OCI-LY1 (cell line): ENCODE measurements at regions not wholly inside any gene's neighbourhood (a gene's known extent, or its start where the extent isn't known, plus 50 kb on each side); places are given as distances from the start of the nearest gene placed in this dataset.
"Not testable (repeated sequence)": the region's sequence is repeated elsewhere in the genome, so short reads cannot be mapped to it uniquely, and the experiment has no call there.

ENCODE experiments used
- H2AFZ ChIP-seq: fragments of 200-600 bp; sonication (generic), shearing (Covaris generic); 2 replicates; pipeline ENCODE4 v1.6.0; 2014; ENCODE audit warnings: antibody characterized with exemption, mild to moderate bottlenecking, low read length
- H3F3A ChIP-seq: fragments of 200-600 bp; sonication (generic), shearing (Covaris generic); 2 replicates; pipeline ENCODE4 v1.6.0; 2014; ENCODE audit warnings: mild to moderate bottlenecking, antibody characterized with exemption, low read length, moderate library complexity; ENCODE audit not compliant: insufficient read depth
- H3K27ac ChIP-seq: fragments of 200-600 bp; sonication (generic); 2 replicates; pipeline ENCODE4 v1.5.1; 2014; ENCODE audit warnings: low read length, mixed run types, mild to moderate bottlenecking, low read depth; ENCODE audit not compliant: poor library complexity, severe bottlenecking
- H3K27me3 ChIP-seq: fragments of 200-600 bp; sonication (generic); 2 replicates; pipeline ENCODE4 v1.6.0; 2014; ENCODE audit warnings: antibody characterized with exemption, mild to moderate bottlenecking, low read length, moderate library complexity; ENCODE audit not compliant: insufficient read depth
- H3K36me3 ChIP-seq: fragments of 200-600 bp; sonication (generic); 2 replicates; pipeline ENCODE4 v1.6.1; 2014; ENCODE audit warnings: mild to moderate bottlenecking, antibody characterized with exemption, low read length, moderate library complexity, mixed read lengths; ENCODE audit not compliant: insufficient read depth
- H3K4me1 ChIP-seq: fragments of 200-600 bp; sonication (generic); 2 replicates; pipeline ENCODE4 v1.5.1; 2014; ENCODE audit warnings: mild to moderate bottlenecking, low read length, moderate library complexity; ENCODE audit not compliant: insufficient read depth, severe bottlenecking
- H3K4me2 ChIP-seq: fragments of 200-600 bp; sonication (generic), shearing (Covaris generic); 2 replicates; pipeline ENCODE4 v1.6.1; 2014; ENCODE audit warnings: low read length
- H3K4me3 ChIP-seq: fragments of 200-600 bp; sonication (generic); 2 replicates; pipeline ENCODE4 v1.5.1; 2014; ENCODE audit warnings: low read length, low read depth, mild to moderate bottlenecking, mixed read lengths; ENCODE audit not compliant: poor library complexity, severe bottlenecking
- H3K79me2 ChIP-seq: fragments of 200-600 bp; shearing (Covaris generic); 2 replicates; pipeline ENCODE4 v1.6.1; 2016; ENCODE audit warnings: mixed run types, low read length, mixed read lengths; ENCODE audit not compliant: insufficient read depth
- H3K9ac ChIP-seq: fragments of 200-600 bp; sonication (generic), shearing (Covaris generic); 2 replicates; pipeline ENCODE4 v1.6.1; 2014; ENCODE audit warnings: mild to moderate bottlenecking, low read length, mixed read lengths
- H3K9me2 ChIP-seq: fragments of 200-600 bp; sonication (generic), shearing (Covaris generic); 2 replicates; pipeline ENCODE4 v1.6.1; 2014; ENCODE audit warnings: low read depth, mild to moderate bottlenecking, low read length, mixed read lengths
- H3K9me3 ChIP-seq: fragments of 200-600 bp; shearing (Covaris generic); 2 replicates; pipeline ENCODE4 v1.6.1; 2014; ENCODE audit warnings: low read length, mixed read lengths
- H4K20me1 ChIP-seq: fragments of 200-600 bp; sonication (generic), shearing (Covaris generic); 2 replicates; pipeline ENCODE4 v1.6.0; 2016; ENCODE audit warnings: mild to moderate bottlenecking, low read length; ENCODE audit not compliant: insufficient read depth
- CTCF ChIP-seq: fragments of 200-600 bp; sonication (generic), shearing (Covaris generic); IDR thresholded peaks from 2 replicates; pipeline ENCODE4 v1.5.1; 2017; ENCODE audit warnings: mild to moderate bottlenecking, antibody characterized with exemption, low read length, moderate library complexity, mixed read lengths
- EZH2 ChIP-seq: fragments of 200-600 bp; sonication (generic), shearing (Covaris generic); IDR thresholded peaks from 2 replicates; pipeline ENCODE4 v1.8.0; 2017; ENCODE audit warnings: borderline replicate concordance, mixed run types, mild to moderate bottlenecking, antibody characterized with exemption, low read length, moderate library complexity, mixed read lengths

DNA sequence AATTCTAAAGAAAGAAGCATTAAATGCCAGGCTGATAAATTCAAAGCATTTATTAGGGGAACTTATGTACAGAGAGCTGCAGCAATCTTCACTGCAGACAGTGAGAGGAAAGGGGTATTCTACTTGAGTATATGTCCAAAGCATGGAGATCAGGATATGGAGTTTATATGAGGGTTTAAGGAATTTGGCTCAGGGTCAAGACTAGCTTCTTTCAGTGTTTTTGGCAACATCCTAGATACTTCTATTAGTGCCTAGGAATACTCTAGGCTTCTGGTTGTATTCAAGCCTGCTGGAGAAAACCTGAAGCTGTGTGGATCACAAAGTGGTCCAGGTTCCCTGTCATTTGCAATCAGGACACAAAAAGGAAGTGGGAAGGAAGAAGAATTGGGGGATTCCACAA is 194.6 kb downstream of the CETN3 start:
- Histone ChIP-seq H3K79me2 (no peaks in the 10 kb centered on the region), H2AFZ (no peak overlapping the region), H3K4me1 (no peaks in the 10 kb centered on the region), H3K36me3 (no peaks in the 10 kb centered on the region), H3K4me3 (no peak overlapping the region), H3K9me2 (no peaks in the 10 kb centered on the region), H3K9me3 (no peaks in the 10 kb centered on the region), H3K4me2 (no peak overlapping the region), H3K27ac (no peak overlapping the region), H3F3A (no peaks in the 10 kb centered on the region), H3K9ac (no peak overlapping the region), H4K20me1 (no peaks in the 10 kb centered on the region), H3K27me3 (no peaks in the 10 kb centered on the region)
- TF ChIP-seq CTCF (no peak), EZH2 (no peak)

DNA sequence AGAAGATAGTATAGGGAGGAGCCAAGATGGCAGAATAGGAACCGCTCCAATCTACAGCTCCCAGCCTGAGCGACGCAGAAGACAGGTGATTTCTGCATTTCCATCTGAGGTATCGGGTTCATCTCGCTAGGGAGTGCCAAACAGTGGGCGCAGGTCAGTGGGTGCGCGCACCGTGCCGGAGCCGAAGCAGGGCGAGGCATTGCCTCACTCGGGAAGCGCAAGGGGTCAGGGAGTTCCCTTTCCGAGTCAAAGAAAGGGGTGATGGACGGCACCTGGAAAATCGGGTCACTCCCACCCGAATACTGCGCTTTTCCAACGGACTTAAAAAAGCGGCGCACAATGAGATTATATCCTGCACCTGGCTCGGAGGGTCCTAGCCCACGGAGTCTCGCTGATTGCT is 201.2 kb downstream of the CETN3 start:
- H3K4me1 ChIP-seq, H3F3A ChIP-seq, H3K9me3 ChIP-seq, H3K79me2 ChIP-seq, H4K20me1 ChIP-seq, H3K9me2 ChIP-seq, H3K36me3 ChIP-seq, H3K4me3 ChIP-seq, H3K27ac ChIP-seq, H2AFZ ChIP-seq, H3K27me3 ChIP-seq, H3K9ac ChIP-seq, H3K4me2 ChIP-seq: not testable (repeated sequence)

DNA sequence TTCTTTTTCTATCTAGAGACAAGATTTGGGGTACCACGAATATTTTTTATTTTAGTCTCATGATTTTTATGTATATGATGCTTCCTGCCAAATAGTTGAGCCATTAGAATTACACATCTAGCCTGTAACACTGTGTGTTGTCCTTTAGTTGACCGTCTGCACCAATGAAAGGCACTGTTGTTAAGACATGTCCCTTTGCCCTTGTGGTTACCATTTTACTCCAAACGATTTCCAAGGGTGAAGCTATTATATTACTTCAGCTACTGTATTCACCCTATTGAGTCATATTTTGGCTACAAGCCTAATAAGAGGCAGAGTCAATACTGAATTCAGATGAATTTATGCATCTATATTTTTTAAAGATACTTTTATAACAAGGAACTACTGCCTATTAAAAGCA is 207.6 kb downstream of the CETN3 start:
- Histone ChIP-seq H3F3A (no peaks in the 10 kb centered on the region), H3K9ac (no peak overlapping the region), H3K9me3 (no peaks in the 10 kb centered on the region), H3K36me3 (no peaks in the 10 kb centered on the region), H4K20me1 (no peaks in the 10 kb centered on the region), H3K79me2 (no peaks in the 10 kb centered on the region), H3K4me3 (no peak overlapping the region), H3K9me2 (no peaks in the 10 kb centered on the region), H3K27ac (no peak overlapping the region), H3K27me3 (no peaks in the 10 kb centered on the region), H3K4me2 (no peak overlapping the region), H3K4me1 (no peaks in the 10 kb centered on the region), H2AFZ (no peak overlapping the region)
- TF ChIP-seq CTCF (no peak), EZH2 (no peak)

DNA sequence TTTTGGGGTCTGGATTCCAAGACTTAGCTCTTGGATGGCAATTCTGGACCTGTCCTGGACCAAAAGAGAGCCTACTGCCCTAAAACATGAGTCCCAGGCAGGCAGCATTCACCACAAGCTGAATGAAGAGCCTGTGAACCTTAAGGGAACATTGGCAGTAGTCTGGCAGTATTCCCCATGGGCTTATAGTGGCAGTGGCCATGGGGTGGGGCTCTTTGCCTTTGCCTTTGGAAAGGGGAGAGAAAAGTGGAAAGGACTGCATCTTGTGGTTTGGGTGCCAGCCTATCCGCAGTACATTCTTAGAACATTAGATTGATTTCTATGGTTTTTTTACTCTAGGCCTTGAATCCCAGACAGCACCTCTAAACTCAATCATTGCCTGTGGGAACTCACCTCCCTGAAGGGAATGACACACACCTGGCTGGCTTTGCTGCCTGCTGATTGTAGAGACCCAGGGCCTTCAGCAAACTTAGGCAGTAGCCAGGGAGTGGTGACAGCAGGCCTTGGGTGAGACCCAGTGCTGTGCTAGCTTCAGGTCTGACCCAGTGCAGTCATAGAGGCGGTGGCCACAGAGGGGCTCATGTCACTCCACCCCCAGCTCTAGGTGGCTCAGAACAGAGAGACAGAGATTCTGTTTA is 216.3 kb downstream of the CETN3 start:
- H3K4me1 ChIP-seq, result no peaks in the 10 kb centered on the region
- H3K79me2 ChIP-seq, result no peaks in the 10 kb centered on the region
- no peak overlapping the region for H3K4me3 ChIP-seq
- no peaks in the 10 kb centered on the region for H4K20me1 ChIP-seq
- no peak overlapping the region for H2AFZ ChIP-seq
- no peaks in the 10 kb centered on the region for H3K9me2 ChIP-seq
- no peaks in the 10 kb centered on the region for H3K9me3 ChIP-seq
- no peak for TF ChIP-seq CTCF
- TF ChIP-seq EZH2, result no peak
- no peak overlapping the region for H3K4me2 ChIP-seq
- H3K9ac ChIP-seq, result no peak overlapping the region
- H3K27ac ChIP-seq, result no peak overlapping the region
- H3K36me3 ChIP-seq, result no peaks in the 10 kb centered on the region
- no peaks in the 10 kb centered on the region for H3F3A ChIP-seq
- no peaks in the 10 kb centered on the region for H3K27me3 ChIP-seq
